ENCODE measurements at regions not wholly inside any gene's neighbourhood (a gene's known extent, or its start where the extent isn't known, plus 50 kb on each side); places are given as distances from the start of the nearest gene placed in this dataset.

DNA sequence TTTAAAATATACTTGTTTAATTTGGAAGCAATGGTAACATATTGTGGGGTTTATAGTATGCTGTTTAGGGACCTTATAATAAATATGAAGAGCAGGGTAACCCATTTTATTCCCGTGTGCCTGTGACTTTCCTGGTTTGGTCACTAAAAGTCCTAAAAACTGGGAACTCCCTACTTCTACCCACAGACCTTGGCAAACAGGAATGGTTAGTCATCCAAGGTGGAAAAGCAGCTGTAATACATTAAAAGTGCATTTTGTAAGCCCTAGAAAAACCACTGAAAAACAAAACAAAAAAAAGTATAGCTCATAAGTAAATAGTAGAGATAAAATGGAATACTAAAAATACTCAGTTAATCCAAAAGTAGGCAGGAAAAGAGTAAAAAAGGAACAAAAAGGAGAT, 538.9 kb downstream of the LMO4 start:
- no peak for TF ChIP-seq POLR2A (IDR thresholded peaks at IDR 0.05)
- TF ChIP-seq, protein P1, sequence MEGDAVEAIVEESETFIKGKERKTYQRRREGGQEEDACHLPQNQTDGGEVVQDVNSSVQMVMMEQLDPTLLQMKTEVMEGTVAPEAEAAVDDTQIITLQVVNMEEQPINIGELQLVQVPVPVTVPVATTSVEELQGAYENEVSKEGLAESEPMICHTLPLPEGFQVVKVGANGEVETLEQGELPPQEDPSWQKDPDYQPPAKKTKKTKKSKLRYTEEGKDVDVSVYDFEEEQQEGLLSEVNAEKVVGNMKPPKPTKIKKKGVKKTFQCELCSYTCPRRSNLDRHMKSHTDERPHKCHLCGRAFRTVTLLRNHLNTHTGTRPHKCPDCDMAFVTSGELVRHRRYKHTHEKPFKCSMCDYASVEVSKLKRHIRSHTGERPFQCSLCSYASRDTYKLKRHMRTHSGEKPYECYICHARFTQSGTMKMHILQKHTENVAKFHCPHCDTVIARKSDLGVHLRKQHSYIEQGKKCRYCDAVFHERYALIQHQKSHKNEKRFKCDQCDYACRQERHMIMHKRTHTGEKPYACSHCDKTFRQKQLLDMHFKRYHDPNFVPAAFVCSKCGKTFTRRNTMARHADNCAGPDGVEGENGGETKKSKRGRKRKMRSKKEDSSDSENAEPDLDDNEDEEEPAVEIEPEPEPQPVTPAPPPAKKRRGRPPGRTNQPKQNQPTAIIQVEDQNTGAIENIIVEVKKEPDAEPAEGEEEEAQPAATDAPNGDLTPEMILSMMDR (IDR thresholded peaks at IDR 0.05): no peak
- TF ChIP-seq POLR2AphosphoS5 (IDR thresholded peaks at IDR 0.05): no peak
- no peak for TF ChIP-seq EP300 (IDR thresholded peaks at IDR 0.05; ENCODE audit: low read depth)
